ENCODE measurements at regions not wholly inside any gene's neighbourhood (a gene's known extent, or its start where the extent isn't known, plus 50 kb on each side); places are given as distances from the start of the nearest gene placed in this dataset.

DNA sequence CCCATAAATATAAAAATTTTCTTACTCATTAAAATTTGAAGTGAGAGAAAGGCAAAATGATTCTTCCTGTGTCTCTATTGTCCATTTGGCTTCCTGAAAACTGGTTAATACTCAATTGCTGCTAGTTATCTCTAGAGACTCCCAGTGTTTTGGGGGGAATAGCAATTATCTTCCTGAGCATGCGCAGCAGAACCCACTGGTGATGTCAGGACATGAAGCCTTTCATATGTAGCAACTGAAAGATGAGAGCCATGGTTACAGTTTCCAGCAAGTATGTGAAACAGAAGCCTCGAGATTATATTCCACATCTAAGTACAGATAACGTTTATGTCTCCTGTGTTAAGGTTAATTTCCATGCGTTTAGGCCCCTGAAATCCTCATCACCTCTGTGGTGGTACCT is 254.3 kb upstream of the FIGN start:
- Histone ChIP-seq H3K36me3 (no peaks in the 10 kb centered on the region), H3K27me3 (no peaks in the 10 kb centered on the region), H3K4me1 (no peaks in the 10 kb centered on the region), H3K27ac (no peak overlapping the region), H3K4me3 (no peak overlapping the region), H3K9me3 (no peaks in the 10 kb centered on the region)
- TF ChIP-seq, protein P1, sequence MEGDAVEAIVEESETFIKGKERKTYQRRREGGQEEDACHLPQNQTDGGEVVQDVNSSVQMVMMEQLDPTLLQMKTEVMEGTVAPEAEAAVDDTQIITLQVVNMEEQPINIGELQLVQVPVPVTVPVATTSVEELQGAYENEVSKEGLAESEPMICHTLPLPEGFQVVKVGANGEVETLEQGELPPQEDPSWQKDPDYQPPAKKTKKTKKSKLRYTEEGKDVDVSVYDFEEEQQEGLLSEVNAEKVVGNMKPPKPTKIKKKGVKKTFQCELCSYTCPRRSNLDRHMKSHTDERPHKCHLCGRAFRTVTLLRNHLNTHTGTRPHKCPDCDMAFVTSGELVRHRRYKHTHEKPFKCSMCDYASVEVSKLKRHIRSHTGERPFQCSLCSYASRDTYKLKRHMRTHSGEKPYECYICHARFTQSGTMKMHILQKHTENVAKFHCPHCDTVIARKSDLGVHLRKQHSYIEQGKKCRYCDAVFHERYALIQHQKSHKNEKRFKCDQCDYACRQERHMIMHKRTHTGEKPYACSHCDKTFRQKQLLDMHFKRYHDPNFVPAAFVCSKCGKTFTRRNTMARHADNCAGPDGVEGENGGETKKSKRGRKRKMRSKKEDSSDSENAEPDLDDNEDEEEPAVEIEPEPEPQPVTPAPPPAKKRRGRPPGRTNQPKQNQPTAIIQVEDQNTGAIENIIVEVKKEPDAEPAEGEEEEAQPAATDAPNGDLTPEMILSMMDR (IDR thresholded peaks at IDR 0.05): no peak
- no peak for DNase-seq (ENCODE audit: low spot score)

DNA sequence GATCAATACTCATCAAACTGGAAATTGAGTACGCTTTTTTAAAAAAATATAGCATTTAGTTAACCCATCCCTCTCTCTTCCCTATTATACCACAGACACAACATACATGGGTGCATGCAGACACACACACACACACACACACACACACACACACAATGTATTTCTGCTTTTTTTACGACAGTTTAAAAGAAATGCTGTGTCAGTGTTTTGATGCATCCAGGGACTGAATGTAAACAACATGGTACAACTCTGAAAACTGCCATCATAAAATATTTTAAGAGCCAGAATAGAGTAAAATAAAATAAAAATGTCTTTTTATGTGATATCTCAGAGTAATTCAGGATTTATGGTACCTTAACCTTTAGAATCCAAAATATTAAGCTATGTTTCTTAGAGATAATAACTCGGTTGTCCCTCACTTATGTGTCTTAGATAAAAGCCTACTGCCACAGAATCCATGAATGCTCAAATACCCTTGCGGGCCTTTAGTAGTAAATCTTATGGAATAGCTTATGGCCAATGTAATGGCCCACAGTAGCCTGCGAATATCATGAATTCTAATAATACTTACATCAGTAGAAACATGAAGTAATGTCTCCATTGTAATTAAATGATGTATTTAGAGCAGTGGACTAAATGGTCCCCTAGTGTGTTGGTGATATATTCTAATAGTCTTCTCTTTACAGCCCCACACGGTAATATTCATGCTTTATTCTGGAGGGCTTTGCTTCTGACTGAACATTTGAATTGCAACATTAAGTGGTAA is 251.6 kb upstream of the FIGN start:
- no peak for DNase-seq (ENCODE audit: low spot score)
- Histone ChIP-seq H3K4me1 (no peaks in the 10 kb centered on the region), H3K36me3 (no peaks in the 10 kb centered on the region), H3K27ac (no peak overlapping the region), H3K27me3 (no peaks in the 10 kb centered on the region), H3K9me3 (no peaks in the 10 kb centered on the region), H3K4me3 (no peak overlapping the region)
- TF ChIP-seq, protein P1 (IDR thresholded peaks at IDR 0.05): no peak

DNA sequence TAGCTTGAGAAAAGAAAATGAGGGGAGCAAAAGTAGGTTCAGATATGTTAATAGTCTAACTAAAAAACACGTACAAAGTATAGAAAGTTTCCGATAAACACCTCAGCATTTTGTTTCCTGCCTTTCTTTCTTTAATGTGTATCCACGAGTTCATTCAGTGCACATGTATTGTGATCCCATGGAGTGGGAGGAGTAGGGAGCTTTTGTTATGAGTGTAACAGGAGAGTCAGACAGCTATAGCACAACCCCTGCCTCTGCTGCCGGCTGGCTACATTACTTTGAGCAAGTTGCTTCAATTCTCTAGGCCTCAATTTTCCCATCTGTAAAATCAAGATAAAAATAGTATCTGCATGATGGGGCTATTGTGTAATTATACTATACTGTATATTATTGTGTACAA is 249.2 kb upstream of the FIGN start:
- Histone ChIP-seq H3K27me3 (no peaks in the 10 kb centered on the region), H3K27ac (no peak overlapping the region), H3K9me3 (no peaks in the 10 kb centered on the region), H3K4me1 (no peaks in the 10 kb centered on the region), H3K4me3 (no peak overlapping the region), H3K36me3 (no peaks in the 10 kb centered on the region)
- TF ChIP-seq, protein P1 (IDR thresholded peaks at IDR 0.05): no peak
- DNase-seq (ENCODE audit: low spot score): no peak

DNA sequence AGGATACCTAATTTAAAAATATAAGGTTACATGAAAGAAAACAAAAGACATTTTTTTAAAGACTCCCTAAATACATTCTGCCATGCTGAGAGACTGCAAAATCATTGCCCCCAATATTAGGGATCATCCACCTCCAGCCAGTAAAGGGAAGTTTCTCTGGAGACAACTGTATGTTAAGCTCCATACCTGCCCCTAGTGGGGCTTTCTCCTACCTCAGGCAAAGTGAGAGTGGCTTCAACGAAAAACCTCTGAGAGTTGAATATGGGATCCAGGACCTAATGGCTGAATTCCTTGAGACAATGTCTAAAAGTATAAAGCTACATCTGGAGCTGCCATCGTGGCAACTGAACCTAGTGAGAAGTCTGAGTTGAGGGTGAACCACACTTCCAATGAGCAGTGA is 248.1 kb upstream of the FIGN start:
- H3K9me3 ChIP-seq: no peaks in the 10 kb centered on the region
- H3K4me1 ChIP-seq: no peaks in the 10 kb centered on the region
- H3K36me3 ChIP-seq: no peaks in the 10 kb centered on the region
- H3K4me3 ChIP-seq: no peak overlapping the region
- TF ChIP-seq, protein P1 (IDR thresholded peaks at IDR 0.05): no peak
- H3K27me3 ChIP-seq: no peaks in the 10 kb centered on the region
- DNase-seq (ENCODE audit: low spot score): no peak
- no peak overlapping the region for H3K27ac ChIP-seq

DNA sequence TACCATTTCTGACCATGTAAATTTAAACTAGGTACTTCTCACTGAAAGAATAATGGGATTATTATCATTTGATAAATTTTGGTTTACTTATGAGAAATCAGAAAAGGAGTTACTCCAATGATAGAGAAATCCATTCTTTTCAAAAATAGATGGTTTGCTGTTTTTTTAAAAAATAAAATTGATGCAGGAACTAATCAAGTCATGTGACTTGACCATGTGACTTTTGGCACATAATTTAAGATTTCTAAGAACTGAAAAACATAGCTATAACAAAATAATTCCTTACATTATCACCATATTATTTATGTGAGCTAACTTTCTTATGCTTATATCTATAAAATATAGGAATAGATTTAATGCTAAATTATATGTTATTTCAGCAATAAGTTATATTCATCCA is 247.1 kb upstream of the FIGN start:
- no peaks in the 10 kb centered on the region for H3K27me3 ChIP-seq
- no peaks in the 10 kb centered on the region for H3K4me1 ChIP-seq
- TF ChIP-seq, protein P1 (IDR thresholded peaks at IDR 0.05): no peak
- no peak overlapping the region for H3K27ac ChIP-seq
- H3K4me3 ChIP-seq: no peak overlapping the region
- no peaks in the 10 kb centered on the region for H3K36me3 ChIP-seq
- no peaks in the 10 kb centered on the region for H3K9me3 ChIP-seq
- no peak for DNase-seq (ENCODE audit: low spot score)

DNA sequence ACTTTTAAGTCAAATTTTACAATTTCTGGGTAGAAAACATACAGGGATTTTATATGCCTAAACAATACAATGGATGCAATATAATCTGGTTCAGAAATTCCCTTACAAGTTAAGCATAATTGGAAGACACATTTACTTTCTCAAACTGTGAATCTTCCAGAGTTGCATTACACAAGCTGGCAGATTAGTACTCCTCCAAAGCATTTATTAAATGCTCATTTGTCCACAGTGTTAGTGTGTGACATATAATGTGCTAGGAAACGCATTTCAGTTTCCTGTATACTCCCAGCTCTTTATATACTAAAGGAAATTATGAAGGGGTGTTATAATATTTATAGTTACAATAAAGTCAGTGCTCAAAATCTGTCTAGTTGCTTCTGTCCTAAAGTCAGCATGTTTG is 239.0 kb upstream of the FIGN start:
- Histone ChIP-seq H3K4me1 (no peaks in the 10 kb centered on the region), H3K36me3 (no peaks in the 10 kb centered on the region), H3K27me3 (no peaks in the 10 kb centered on the region), H3K9me3 (no peaks in the 10 kb centered on the region), H3K4me3 (no peak overlapping the region), H3K27ac (no peak overlapping the region)
- DNase-seq (ENCODE audit: low spot score): no peak
- TF ChIP-seq, protein P1 (IDR thresholded peaks at IDR 0.05): no peak
